PC-9 (cell line): ENCODE measurements at regions not wholly inside any gene's neighbourhood (a gene's known extent, or its start where the extent isn't known, plus 50 kb on each side); places are given as distances from the start of the nearest gene placed in this dataset.
A peak's percentile ranks its signal among the peaks of the same experiment; 100 is the strongest.

Source experiments
- BruUV-seq: library from RNA; stranded (reverse); fragments of 400-500 nt; replicated peaks from 2 replicates; lab custom pipeline; 2021; lab: Mats Ljungman, UMichigan
- CTCF ChIA-PET: fragments of 300-600 bp; sonication (Branson Sonifier 250); formaldehyde crosslinking; loops from one replicate; lab custom pipeline; 2022; ENCODE audit warnings: antibody characterized with exemption; lab: Charles Lee
- POLR2A ChIA-PET: fragments of 300-600 bp; sonication (Branson Sonifier 250); formaldehyde crosslinking; loops from one replicate; lab custom pipeline; 2022; ENCODE audit warnings: antibody characterized with exemption; ENCODE audit not compliant: unreplicated experiment; lab: Charles Lee
- DNase-seq, 2 experiments: peaks; one replicate each; pipeline versions ENCODE4 v3.0.0 to v3.0.0-alpha.2; 2015 to 2022; ENCODE audit warnings: mixed read lengths in 1 of 2
- H2AFZ ChIP-seq: fragments of 200-600 bp; sonication (generic); 2 replicates; pipeline ENCODE4 v1.8.1; 2017; ENCODE audit warnings: antibody characterized with exemption
- H3F3A ChIP-seq: fragments of 200-600 bp; sonication (generic); 2 replicates; pipeline ENCODE4 v1.8.1; 2017; ENCODE audit warnings: antibody characterized with exemption, mild to moderate bottlenecking, low read depth; ENCODE audit not compliant: insufficient read depth
- H3K27ac ChIP-seq: fragments of 200-600 bp; sonication (generic); 2 replicates; pipeline ENCODE4 v1.6.1; 2016; ENCODE audit warnings: mixed run types
- H3K27me3 ChIP-seq: fragments of 200-600 bp; sonication (generic); 2 replicates; pipeline ENCODE4 v1.6.1; 2016; ENCODE audit warnings: low read depth, mixed run types; ENCODE audit not compliant: insufficient read depth
- H3K36me3 ChIP-seq: fragments of 200-600 bp; sonication (generic); 2 replicates; pipeline ENCODE4 v1.6.1; 2016; ENCODE audit warnings: low read depth, mixed run types
- H3K4me1 ChIP-seq: fragments of 200-600 bp; sonication (generic); replicated peaks from 2 replicates; pipeline ENCODE4 v1.6.1; 2016; ENCODE audit warnings: mixed run types; ENCODE audit not compliant: insufficient read depth
- H3K4me2 ChIP-seq: fragments of 200-600 bp; sonication (generic); 2 replicates; pipeline ENCODE4 v1.6.1; 2017; ENCODE audit warnings: mixed run types
- H3K4me3 ChIP-seq: fragments of 200-600 bp; sonication (generic); 2 replicates; pipeline ENCODE4 v1.6.1; 2016; ENCODE audit warnings: mixed run types
- H3K79me2 ChIP-seq: fragments of 200-600 bp; sonication (generic); 2 replicates; pipeline ENCODE4 v1.6.1; 2017; ENCODE audit warnings: low read depth, mixed run types
- H3K9me2 ChIP-seq: fragments of 200-600 bp; sonication (generic); 2 replicates; pipeline ENCODE4 v1.8.1; 2017; ENCODE audit warnings: mild to moderate bottlenecking; ENCODE audit not compliant: insufficient read depth
- H3K9me3 ChIP-seq: fragments of 200-600 bp; sonication (generic); 2 replicates; pipeline ENCODE4 v1.8.1; 2016; ENCODE audit warnings: low read depth; ENCODE audit not compliant: insufficient read depth
- H4K20me1 ChIP-seq: fragments of 200-600 bp; sonication (generic); 2 replicates; pipeline ENCODE4 v1.8.1; 2017; ENCODE audit not compliant: insufficient read depth
- CTCF ChIP-seq: fragments of 200-600 bp; sonication (generic); conservative IDR thresholded peaks from 2 replicates; pipeline ENCODE4 v1.6.1; 2017; ENCODE audit warnings: mixed run types, antibody characterized with exemption, mild to moderate bottlenecking, moderate library complexity
- EZH2 ChIP-seq: fragments of 200-600 bp; sonication (generic); IDR thresholded peaks from 2 replicates; pipeline ENCODE4 v1.8.0; 2017; ENCODE audit warnings: antibody characterized with exemption, low read depth
- intact Hi-C: fragments of 100-400 bp; cut with micrococcal nuclease; formaldehyde crosslinking; loops from one replicate; pipeline ENCODE4 v1.10.0; 2022; ENCODE audit not compliant: unreplicated experiment

GRCh38 chr7:45244981-45245380 is 87.4 kb downstream of the RAMP3 start:
- no peaks in the 10 kb centered on the region for H3K9me2 ChIP-seq
- CTCF ChIA-PET = no interaction called here
- H3F3A ChIP-seq = no peaks in the 10 kb centered on the region
- peak in 1 of 2 experiments; percentile 21 for DNase-seq
- intact Hi-C loops = no loop called here
- no peak for TF ChIP-seq CTCF
- TF ChIP-seq EZH2 = no peak
- H3K4me3 ChIP-seq = no peak overlapping the region
- H3K9me3 ChIP-seq = no peaks in the 10 kb centered on the region
- H3K36me3 ChIP-seq = no peaks in the 10 kb centered on the region
- no peak overlapping the region for H2AFZ ChIP-seq
- no peak overlapping the region for H3K4me2 ChIP-seq
- H3K79me2 ChIP-seq = no peaks in the 10 kb centered on the region
- no peaks in the 10 kb centered on the region for H4K20me1 ChIP-seq
- H3K4me1 ChIP-seq = no peaks in the 10 kb centered on the region
- no peak overlapping the region for H3K27ac ChIP-seq
- H3K27me3 ChIP-seq = peaks cover 95% of the 10 kb centered on the region
- POLR2A ChIA-PET = no interaction called here
- BruUV-seq = no TSS peak

GRCh38 chr7:45246339-45246738 is 88.7 kb downstream of the RAMP3 start:
- Histone ChIP-seq H4K20me1 (no peaks in the 10 kb centered on the region), H3K79me2 (no peaks in the 10 kb centered on the region), H3K27me3 (peaks cover 92% of the 10 kb centered on the region), H3F3A (no peaks in the 10 kb centered on the region), H3K4me3 (no peak overlapping the region), H3K4me1 (no peaks in the 10 kb centered on the region), H2AFZ (no peak overlapping the region), H3K27ac (no peak overlapping the region), H3K36me3 (no peaks in the 10 kb centered on the region), H3K4me2 (no peak overlapping the region), H3K9me2 (no peaks in the 10 kb centered on the region), H3K9me3 (no peaks in the 10 kb centered on the region)
- BruUV-seq = no TSS peak
- DNase-seq = no peak
- POLR2A ChIA-PET = no interaction called here
- CTCF ChIA-PET = no interaction called here
- intact Hi-C loops = no loop called here
- TF ChIP-seq CTCF (no peak), EZH2 (no peak)

GRCh38 chr7:45252248-45252647 is 94.7 kb downstream of the RAMP3 start:
- Histone ChIP-seq H3K36me3 (no peaks in the 10 kb centered on the region), H3K4me1 (no peaks in the 10 kb centered on the region), H3F3A (no peaks in the 10 kb centered on the region), H3K79me2 (no peaks in the 10 kb centered on the region), H3K4me2 (no peak overlapping the region), H3K27ac (no peak overlapping the region), H4K20me1 (no peaks in the 10 kb centered on the region), H3K9me3 (no peaks in the 10 kb centered on the region), H3K27me3 (peaks cover 36% of the 10 kb centered on the region), H3K9me2 (no peaks in the 10 kb centered on the region), H3K4me3 (no peak overlapping the region), H2AFZ (no peak overlapping the region)
- DNase-seq = peak in 1 of 2 experiments; percentile 32
- TF ChIP-seq EZH2 = no peak
- TF ChIP-seq CTCF = no peak
- no TSS peak for BruUV-seq
- CTCF ChIA-PET = no interaction called here
- intact Hi-C loops = no loop called here
- POLR2A ChIA-PET = no interaction called here
